Neural progenitor cell (in vitro differentiated cells): ENCODE measurements at regions not wholly inside any gene's neighbourhood (a gene's known extent, or its start where the extent isn't known, plus 50 kb on each side); places are given as distances from the start of the nearest gene placed in this dataset.
A peak's percentile ranks its signal among the peaks of the same experiment; 100 is the strongest.

ENCODE experiments used
- DNase-seq: peaks from one replicate; pipeline ENCODE4 v3.0.0-alpha.2; 2016; ENCODE audit warnings: low spot score
- H2AFZ ChIP-seq: fragments of 200-600 bp; sonication (generic); replicated peaks from 2 replicates; pipeline ENCODE4 v1.6.1; 2016; ENCODE audit warnings: antibody characterized with exemption
- H3F3A ChIP-seq: fragments of 200-600 bp; sonication (generic); 2 replicates; pipeline ENCODE4 v1.6.1; 2016; ENCODE audit warnings: antibody characterized with exemption, low read depth
- H3K27ac ChIP-seq: fragments of 200-600 bp; sonication (generic); 2 replicates; pipeline ENCODE4 v1.5.1; 2016; ENCODE audit warnings: mild to moderate bottlenecking
- H3K27me3 ChIP-seq: fragments of 200-600 bp; sonication (generic); 2 replicates; pipeline ENCODE4 v1.6.1; 2016; ENCODE audit warnings: mild to moderate bottlenecking, moderate library complexity
- H3K36me3 ChIP-seq: fragments of 200-600 bp; sonication (generic); 2 replicates; pipeline ENCODE4 v1.5.1; 2016
- H3K4me1 ChIP-seq: fragments of 200-600 bp; sonication (generic); 2 replicates; pipeline ENCODE4 v1.6.1; 2016; ENCODE audit warnings: mixed run types
- H3K4me2 ChIP-seq: fragments of 200-600 bp; sonication (generic); 2 replicates; pipeline ENCODE4 v1.6.1; 2016
- H3K4me3 ChIP-seq: fragments of 200-600 bp; sonication (generic); 2 replicates; pipeline ENCODE4 v1.5.1; 2016
- H3K79me2 ChIP-seq: fragments of 200-600 bp; sonication (generic); 2 replicates; pipeline ENCODE4 v1.6.1; 2016; ENCODE audit warnings: low read depth
- H3K9ac ChIP-seq: fragments of 200-600 bp; sonication (generic); 2 replicates; pipeline ENCODE4 v1.6.1; 2016
- H3K9me3 ChIP-seq: fragments of 200-600 bp; sonication (generic); 2 replicates; pipeline ENCODE4 v1.5.1; 2016; ENCODE audit warnings: low read depth
- H4K20me1 ChIP-seq: fragments of 200-600 bp; sonication (generic); 2 replicates; pipeline ENCODE4 v1.6.1; 2016; ENCODE audit warnings: low read depth
- H3K27ac Mint-ChIP-seq: 3 replicates; pipeline ENCODE4 v1.8.0; 2021; ENCODE audit warnings: mixed read lengths
- H3K27me3 Mint-ChIP-seq: 2 replicates; pipeline ENCODE4 v1.8.0; 2022; ENCODE audit warnings: low read depth, mild to moderate bottlenecking, inconsistent platforms, moderate library complexity, mixed read lengths; ENCODE audit not compliant: insufficient read depth
- H3K36me3 Mint-ChIP-seq: 3 replicates; pipeline ENCODE4 v1.8.0; 2021; ENCODE audit warnings: mixed read lengths
- H3K4me1 Mint-ChIP-seq: 3 replicates; pipeline ENCODE4 v1.8.0; 2021; ENCODE audit warnings: mixed read lengths
- H3K4me3 Mint-ChIP-seq: 3 replicates; pipeline ENCODE4 v1.8.0; 2021; ENCODE audit warnings: mild to moderate bottlenecking, moderate library complexity, mixed read lengths
- H3K9me3 Mint-ChIP-seq: 3 replicates; pipeline ENCODE4 v1.8.0; 2020; ENCODE audit warnings: mixed read lengths
- EZH2 ChIP-seq: fragments of 200-600 bp; sonication (generic); IDR thresholded peaks from 2 replicates; pipeline ENCODE4 v1.6.1; 2017; ENCODE audit warnings: antibody characterized with exemption, mild to moderate bottlenecking, moderate library complexity
- EZH2phosphoT487 ChIP-seq: fragments of 200-600 bp; sonication (generic); IDR thresholded peaks from 2 replicates; pipeline ENCODE4 v1.6.1; 2017; ENCODE audit warnings: antibody characterized with exemption
- TF ChIP-seq, protein P1 (sequence below): fragments of 200-600 bp; sonication (generic); IDR thresholded peaks from 2 replicates; pipeline ENCODE4 v1.5.1; 2017; ENCODE audit warnings: antibody characterized with exemption, mild to moderate bottlenecking

DNA sequence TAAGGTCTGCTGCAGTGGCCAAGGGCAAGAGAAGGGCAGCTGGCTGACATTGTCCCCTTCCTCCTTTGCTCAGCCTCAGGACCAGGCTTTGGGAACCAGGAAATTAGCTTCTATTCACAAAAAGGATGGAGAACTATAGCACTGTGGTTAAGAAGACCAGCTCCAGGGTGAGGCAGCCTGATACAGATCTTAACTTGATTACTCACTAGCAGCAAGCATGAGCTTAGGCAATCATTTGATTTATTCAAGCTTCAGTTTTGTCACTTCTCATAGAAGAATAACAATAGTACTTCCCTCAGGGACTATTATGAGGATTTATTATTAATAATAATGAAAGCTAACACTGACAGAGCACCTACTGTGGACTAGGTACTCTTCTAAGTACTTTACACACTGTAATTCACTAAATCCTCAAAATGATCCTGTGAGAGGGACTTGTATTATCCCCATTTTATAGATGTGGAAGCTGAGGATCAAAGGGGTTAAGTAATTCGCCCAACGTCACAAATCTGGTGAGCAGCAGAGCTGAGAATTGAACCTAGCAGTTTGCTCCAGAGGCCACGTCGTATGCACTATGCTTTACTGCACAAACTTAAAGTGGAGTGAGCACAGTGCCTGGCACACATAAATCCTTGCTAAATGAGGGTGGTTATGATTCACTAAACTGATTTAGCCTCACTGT lies 130.4 kb upstream of the PAK3 start:
- Mint-ChIP-seq H3K4me3 (peak overlapping the region; percentile 33), H3K9me3 (peaks cover 23% of the 10 kb centered on the region), H3K27me3 (no peaks in the 10 kb centered on the region), H3K4me1 (peaks cover 18% of the 10 kb centered on the region), H3K27ac (no peak overlapping the region), H3K36me3 (peaks cover 24% of the 10 kb centered on the region)
- H3K79me2 ChIP-seq = no peaks in the 10 kb centered on the region
- H3K27ac ChIP-seq = peak overlapping the region; percentile 56
- H2AFZ ChIP-seq = no peak overlapping the region
- no peaks in the 10 kb centered on the region for H3K27me3 ChIP-seq
- peak overlapping the region; percentile 58 for H3K4me2 ChIP-seq
- H3F3A ChIP-seq = peaks cover 34% of the 10 kb centered on the region
- peaks cover 7% of the 10 kb centered on the region for H3K9me3 ChIP-seq
- H3K4me1 ChIP-seq = peaks cover 57% of the 10 kb centered on the region
- no peak overlapping the region for H3K9ac ChIP-seq
- no peak for DNase-seq
- TF ChIP-seq, protein P1, sequence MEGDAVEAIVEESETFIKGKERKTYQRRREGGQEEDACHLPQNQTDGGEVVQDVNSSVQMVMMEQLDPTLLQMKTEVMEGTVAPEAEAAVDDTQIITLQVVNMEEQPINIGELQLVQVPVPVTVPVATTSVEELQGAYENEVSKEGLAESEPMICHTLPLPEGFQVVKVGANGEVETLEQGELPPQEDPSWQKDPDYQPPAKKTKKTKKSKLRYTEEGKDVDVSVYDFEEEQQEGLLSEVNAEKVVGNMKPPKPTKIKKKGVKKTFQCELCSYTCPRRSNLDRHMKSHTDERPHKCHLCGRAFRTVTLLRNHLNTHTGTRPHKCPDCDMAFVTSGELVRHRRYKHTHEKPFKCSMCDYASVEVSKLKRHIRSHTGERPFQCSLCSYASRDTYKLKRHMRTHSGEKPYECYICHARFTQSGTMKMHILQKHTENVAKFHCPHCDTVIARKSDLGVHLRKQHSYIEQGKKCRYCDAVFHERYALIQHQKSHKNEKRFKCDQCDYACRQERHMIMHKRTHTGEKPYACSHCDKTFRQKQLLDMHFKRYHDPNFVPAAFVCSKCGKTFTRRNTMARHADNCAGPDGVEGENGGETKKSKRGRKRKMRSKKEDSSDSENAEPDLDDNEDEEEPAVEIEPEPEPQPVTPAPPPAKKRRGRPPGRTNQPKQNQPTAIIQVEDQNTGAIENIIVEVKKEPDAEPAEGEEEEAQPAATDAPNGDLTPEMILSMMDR = no peak
- TF ChIP-seq EZH2phosphoT487 (no peak), EZH2 (no peak)
- H4K20me1 ChIP-seq = no peaks in the 10 kb centered on the region
- no peaks in the 10 kb centered on the region for H3K36me3 ChIP-seq
- no peak overlapping the region for H3K4me3 ChIP-seq

DNA sequence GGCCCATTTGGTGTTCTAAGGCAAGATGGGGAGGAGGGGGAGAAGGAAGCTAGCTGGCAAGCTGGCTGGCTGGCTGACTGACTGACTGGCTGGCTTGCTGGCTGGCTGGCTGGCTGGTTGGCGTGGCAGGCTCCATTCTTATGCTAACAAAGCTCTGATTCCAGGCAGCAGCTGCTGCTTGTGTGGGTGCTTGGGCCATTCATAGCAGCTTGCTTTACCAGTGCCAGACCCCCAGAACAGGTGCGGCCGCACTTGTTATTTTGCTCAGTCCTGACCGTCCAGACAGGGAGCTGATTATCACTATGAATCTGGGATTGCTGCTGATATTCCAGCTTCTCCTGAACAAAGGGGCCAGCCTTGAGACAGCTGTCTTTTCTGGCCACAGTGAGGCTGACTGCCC lies 131.2 kb upstream of the PAK3 start:
- no peak overlapping the region for H2AFZ ChIP-seq
- Mint-ChIP-seq H3K4me3 (no peak overlapping the region), H3K27ac (no peak overlapping the region), H3K27me3 (no peaks in the 10 kb centered on the region), H3K9me3 (peaks cover 15% of the 10 kb centered on the region), H3K36me3 (peaks cover 17% of the 10 kb centered on the region), H3K4me1 (peaks cover 18% of the 10 kb centered on the region)
- TF ChIP-seq EZH2phosphoT487 = no peak
- TF ChIP-seq, protein P1 = no peak
- no peak for TF ChIP-seq EZH2
- H3K4me1 ChIP-seq = peaks cover 57% of the 10 kb centered on the region
- no peaks in the 10 kb centered on the region for H3K27me3 ChIP-seq
- peak overlapping the region; percentile 56 for H3K27ac ChIP-seq
- H3F3A ChIP-seq = peaks cover 34% of the 10 kb centered on the region
- no peaks in the 10 kb centered on the region for H4K20me1 ChIP-seq
- H3K79me2 ChIP-seq = no peaks in the 10 kb centered on the region
- peaks cover 7% of the 10 kb centered on the region for H3K9me3 ChIP-seq
- H3K36me3 ChIP-seq = no peaks in the 10 kb centered on the region
- H3K4me2 ChIP-seq = peak overlapping the region; percentile 58
- H3K4me3 ChIP-seq = no peak overlapping the region
- peak; percentile 70 for DNase-seq
- no peak overlapping the region for H3K9ac ChIP-seq

DNA sequence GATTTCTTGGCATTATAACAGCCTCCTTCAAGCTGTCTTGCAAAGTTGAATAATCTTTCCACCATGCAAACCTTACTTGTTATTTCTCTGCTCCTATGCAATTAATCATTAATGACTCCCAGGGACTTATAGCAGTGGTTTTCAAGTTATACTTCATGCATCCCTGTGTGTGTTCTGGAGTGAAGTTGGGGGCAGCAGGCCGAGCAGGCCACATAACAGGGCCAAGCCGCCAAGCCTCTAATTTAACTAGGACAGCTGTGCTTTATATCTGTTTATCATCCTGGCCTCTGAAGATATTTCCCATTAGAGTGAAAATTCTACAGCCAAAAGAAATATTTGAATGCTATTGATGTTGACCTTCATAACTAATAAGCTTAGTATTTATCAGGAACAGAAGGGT lies 133.5 kb upstream of the PAK3 start:
- H3K9me3 Mint-ChIP-seq = no peaks in the 10 kb centered on the region
- H3K4me3 ChIP-seq = no peak overlapping the region
- peaks cover 13% of the 10 kb centered on the region for H3K36me3 Mint-ChIP-seq
- peaks cover 15% of the 10 kb centered on the region for H3K4me1 Mint-ChIP-seq
- H3K27me3 Mint-ChIP-seq = no peaks in the 10 kb centered on the region
- H3F3A ChIP-seq = peaks cover 34% of the 10 kb centered on the region
- no peak for DNase-seq
- no peaks in the 10 kb centered on the region for H3K36me3 ChIP-seq
- H3K9me3 ChIP-seq = no peaks in the 10 kb centered on the region
- H3K27ac Mint-ChIP-seq = no peak overlapping the region
- H4K20me1 ChIP-seq = no peaks in the 10 kb centered on the region
- no peak overlapping the region for H3K9ac ChIP-seq
- no peak overlapping the region for H2AFZ ChIP-seq
- H3K27ac ChIP-seq = no peak overlapping the region
- no peaks in the 10 kb centered on the region for H3K27me3 ChIP-seq
- no peak overlapping the region for H3K4me3 Mint-ChIP-seq
- no peaks in the 10 kb centered on the region for H3K79me2 ChIP-seq
- peak overlapping the region; percentile 30 for H3K4me2 ChIP-seq
- no peak for TF ChIP-seq EZH2phosphoT487
- peaks cover 57% of the 10 kb centered on the region for H3K4me1 ChIP-seq

DNA sequence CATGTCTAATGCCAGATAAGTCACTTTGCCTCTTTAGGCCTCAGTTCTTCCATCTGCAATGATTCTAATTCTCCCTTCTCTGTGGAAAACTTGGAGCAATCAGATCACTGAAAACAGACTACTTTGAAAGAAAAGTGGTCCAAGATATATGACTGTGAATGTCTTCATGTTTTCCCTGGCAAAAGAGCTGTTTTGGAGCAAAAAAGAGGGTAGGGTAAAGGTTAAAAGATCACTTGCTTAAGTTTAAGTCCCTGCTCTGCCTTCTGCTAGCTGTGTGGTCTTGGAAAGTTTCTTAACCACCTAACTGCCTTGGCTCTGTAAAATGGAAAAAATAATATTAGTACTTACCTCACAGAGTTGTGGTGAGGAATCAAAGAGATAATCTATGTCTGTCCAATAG lies 140.3 kb upstream of the PAK3 start:
- no peaks in the 10 kb centered on the region for H3K27me3 Mint-ChIP-seq
- no peak for TF ChIP-seq EZH2
- TF ChIP-seq EZH2phosphoT487 = no peak
- TF ChIP-seq, protein P1 = no peak
- Histone ChIP-seq H3K27ac (no peak overlapping the region), H3K9ac (no peak overlapping the region), H3K79me2 (no peaks in the 10 kb centered on the region), H3K36me3 (no peaks in the 10 kb centered on the region), H3K4me1 (no peaks in the 10 kb centered on the region), H4K20me1 (no peaks in the 10 kb centered on the region), H3K9me3 (no peaks in the 10 kb centered on the region), H3K4me2 (no peak overlapping the region), H2AFZ (no peak overlapping the region), H3K4me3 (no peak overlapping the region), H3F3A (no peaks in the 10 kb centered on the region), H3K27me3 (no peaks in the 10 kb centered on the region)
- H3K4me1 Mint-ChIP-seq = peaks cover 23% of the 10 kb centered on the region
- no peak for DNase-seq
- H3K4me3 Mint-ChIP-seq = no peak overlapping the region
- no peaks in the 10 kb centered on the region for H3K9me3 Mint-ChIP-seq
- peaks cover 11% of the 10 kb centered on the region for H3K36me3 Mint-ChIP-seq
- no peak overlapping the region for H3K27ac Mint-ChIP-seq
